ENCODE measurements at regions not wholly inside any gene's neighbourhood (a gene's known extent, or its start where the extent isn't known, plus 50 kb on each side); places are given as distances from the start of the nearest gene placed in this dataset.

- no peaks in the 10 kb centered on the region for H3K4me1 ChIP-seq (ENCODE audit: control insufficient read depth, insufficient read depth, low read length, poor library complexity, severe bottlenecking)
- H3K27ac Mint-ChIP-seq: no peak overlapping the region
- no peaks in the 10 kb centered on the region for H3K9me3 ChIP-seq (ENCODE audit: control insufficient read depth in 2 of 2, low read length in 2 of 2)
- H3K4me1 Mint-ChIP-seq: no peaks in the 10 kb centered on the region
- no peak overlapping the region for H3K27ac ChIP-seq (ENCODE audit: insufficient read depth, low read length, poor library complexity, severe bottlenecking)
- no peaks in the 10 kb centered on the region for H3K36me3 Mint-ChIP-seq
- ATAC-seq (ENCODE audit: low read depth in 2 of 2) (no peak), DNase-seq (no peak)
- peaks cover 0 to under 1% (median 0%) of the 10 kb centered on the region in 7 donors for H3K9me3 Mint-ChIP-seq
- H3K36me3 ChIP-seq (ENCODE audit: control insufficient read depth, insufficient read depth, low read length): no peaks in the 10 kb centered on the region
- H3K27me3 ChIP-seq (ENCODE audit: control insufficient read depth, insufficient read depth, low read length): no peaks in the 10 kb centered on the region
- H3K27me3 Mint-ChIP-seq: peaks cover 5% of the 10 kb centered on the region
- H3K4me3 Mint-ChIP-seq: no peak overlapping the region
- H3K4me3 ChIP-seq (ENCODE audit: low read depth, low read length): no peak overlapping the region
Observed at GRCh38 chr16:80048250-80048649, 447.7 kb upstream of the MAF start.

GRCh38 chr16:80047842-80048241 is 447.3 kb upstream of the MAF start:
- Histone ChIP-seq H3K4me3 (ENCODE audit: low read depth, low read length) (no peak overlapping the region), H3K4me1 (ENCODE audit: control insufficient read depth, insufficient read depth, low read length, poor library complexity, severe bottlenecking) (no peaks in the 10 kb centered on the region), H3K27ac (ENCODE audit: insufficient read depth, low read length, poor library complexity, severe bottlenecking) (no peak overlapping the region), H3K9me3 (ENCODE audit: control insufficient read depth in 2 of 2, low read length in 2 of 2) (no peaks in the 10 kb centered on the region), H3K36me3 (ENCODE audit: control insufficient read depth, insufficient read depth, low read length) (no peaks in the 10 kb centered on the region), H3K27me3 (ENCODE audit: control insufficient read depth, insufficient read depth, low read length) (no peaks in the 10 kb centered on the region)
- Mint-ChIP-seq H3K4me3 (no peak overlapping the region), H3K27ac (no peak overlapping the region), H3K4me1 (no peaks in the 10 kb centered on the region), H3K9me3 (peaks cover 0 to 2% (median 0%) of the 10 kb centered on the region in 7 donors), H3K36me3 (no peaks in the 10 kb centered on the region), H3K27me3 (peaks cover 10% of the 10 kb centered on the region)
- DNase-seq (no peak), ATAC-seq (ENCODE audit: low read depth in 2 of 2) (no peak)

- no peaks in the 10 kb centered on the region for H3K36me3 ChIP-seq (ENCODE audit: control insufficient read depth, insufficient read depth, low read length)
- Mint-ChIP-seq H3K36me3 (no peaks in the 10 kb centered on the region), H3K27me3 (peaks cover 13% of the 10 kb centered on the region), H3K4me3 (no peak overlapping the region), H3K4me1 (no peaks in the 10 kb centered on the region), H3K27ac (no peak overlapping the region), H3K9me3 (peaks cover 0 to 2% (median 0%) of the 10 kb centered on the region in 7 donors)
- H3K27me3 ChIP-seq (ENCODE audit: control insufficient read depth, insufficient read depth, low read length): no peaks in the 10 kb centered on the region
- H3K9me3 ChIP-seq (ENCODE audit: control insufficient read depth in 2 of 2, low read length in 2 of 2): no peaks in the 10 kb centered on the region
- H3K27ac ChIP-seq (ENCODE audit: insufficient read depth, low read length, poor library complexity, severe bottlenecking): no peak overlapping the region
- no peak for DNase-seq
- no peak overlapping the region for H3K4me3 ChIP-seq (ENCODE audit: low read depth, low read length)
- H3K4me1 ChIP-seq (ENCODE audit: control insufficient read depth, insufficient read depth, low read length, poor library complexity, severe bottlenecking): no peaks in the 10 kb centered on the region
- ATAC-seq (ENCODE audit: low read depth in 2 of 2): no peak
Observed at GRCh38 chr16:80046848-80047247, 446.3 kb upstream of the MAF start.

GRCh38 chr16:80046261-80046660 is 445.7 kb upstream of the MAF start:
- Histone ChIP-seq H3K4me3 (ENCODE audit: low read depth, low read length) (no peak overlapping the region), H3K36me3 (ENCODE audit: control insufficient read depth, insufficient read depth, low read length) (no peaks in the 10 kb centered on the region), H3K27ac (ENCODE audit: insufficient read depth, low read length, poor library complexity, severe bottlenecking) (no peak overlapping the region), H3K27me3 (ENCODE audit: control insufficient read depth, insufficient read depth, low read length) (no peaks in the 10 kb centered on the region), H3K4me1 (ENCODE audit: control insufficient read depth, insufficient read depth, low read length, poor library complexity, severe bottlenecking) (no peaks in the 10 kb centered on the region), H3K9me3 (ENCODE audit: control insufficient read depth in 2 of 2, low read length in 2 of 2) (no peaks in the 10 kb centered on the region)
- Mint-ChIP-seq H3K4me1 (no peaks in the 10 kb centered on the region), H3K27me3 (peaks cover 18% of the 10 kb centered on the region), H3K36me3 (no peaks in the 10 kb centered on the region), H3K9me3 (peaks cover 0 to 2% (median 0%) of the 10 kb centered on the region in 7 donors), H3K4me3 (no peak overlapping the region), H3K27ac (no peak overlapping the region)
- ATAC-seq (ENCODE audit: low read depth in 2 of 2) (no peak), DNase-seq (no peak)

GRCh38 chr16:80045861-80046260 is 445.3 kb upstream of the MAF start:
- no peak overlapping the region for H3K27ac ChIP-seq (ENCODE audit: insufficient read depth, low read length, poor library complexity, severe bottlenecking)
- H3K4me3 Mint-ChIP-seq: no peak overlapping the region
- H3K9me3 Mint-ChIP-seq: peaks cover 0 to 2% (median 0%) of the 10 kb centered on the region in 7 donors
- H3K4me1 ChIP-seq (ENCODE audit: control insufficient read depth, insufficient read depth, low read length, poor library complexity, severe bottlenecking): no peaks in the 10 kb centered on the region
- ATAC-seq (ENCODE audit: low read depth in 2 of 2) (no peak), DNase-seq (no peak)
- H3K9me3 ChIP-seq (ENCODE audit: control insufficient read depth in 2 of 2, low read length in 2 of 2): no peaks in the 10 kb centered on the region
- H3K27me3 Mint-ChIP-seq: peaks cover 18% of the 10 kb centered on the region
- no peaks in the 10 kb centered on the region for H3K36me3 Mint-ChIP-seq
- H3K27me3 ChIP-seq (ENCODE audit: control insufficient read depth, insufficient read depth, low read length): no peaks in the 10 kb centered on the region
- no peaks in the 10 kb centered on the region for H3K4me1 Mint-ChIP-seq
- no peak overlapping the region for H3K4me3 ChIP-seq (ENCODE audit: low read depth, low read length)
- H3K27ac Mint-ChIP-seq: no peak overlapping the region
- H3K36me3 ChIP-seq (ENCODE audit: control insufficient read depth, insufficient read depth, low read length): no peaks in the 10 kb centered on the region

- no peak overlapping the region for H3K27ac ChIP-seq (ENCODE audit: insufficient read depth, low read length, poor library complexity, severe bottlenecking)
- H3K36me3 ChIP-seq (ENCODE audit: control insufficient read depth, insufficient read depth, low read length): no peaks in the 10 kb centered on the region
- no peak overlapping the region for H3K4me3 ChIP-seq (ENCODE audit: low read depth, low read length)
- peaks cover 13% of the 10 kb centered on the region for H3K27me3 Mint-ChIP-seq
- H3K36me3 Mint-ChIP-seq: no peaks in the 10 kb centered on the region
- DNase-seq: no peak
- no peaks in the 10 kb centered on the region for H3K9me3 ChIP-seq (ENCODE audit: control insufficient read depth in 2 of 2, low read length in 2 of 2)
- H3K4me1 Mint-ChIP-seq: no peaks in the 10 kb centered on the region
- no peaks in the 10 kb centered on the region for H3K27me3 ChIP-seq (ENCODE audit: control insufficient read depth, insufficient read depth, low read length)
- ATAC-seq (ENCODE audit: low read depth in 2 of 2): no peak
- peaks cover 0 to 7% (median 0%) of the 10 kb centered on the region in 7 donors for H3K9me3 Mint-ChIP-seq
- H3K4me3 Mint-ChIP-seq: no peak overlapping the region
- no peaks in the 10 kb centered on the region for H3K4me1 ChIP-seq (ENCODE audit: control insufficient read depth, insufficient read depth, low read length, poor library complexity, severe bottlenecking)
- H3K27ac Mint-ChIP-seq: no peak overlapping the region
Observed at GRCh38 chr16:80041410-80041809, 440.9 kb upstream of the MAF start.

- no peak overlapping the region for H3K4me3 ChIP-seq (ENCODE audit: low read depth, low read length)
- no peak for ATAC-seq (ENCODE audit: low read depth in 2 of 2)
- H3K27me3 ChIP-seq (ENCODE audit: control insufficient read depth, insufficient read depth, low read length): no peaks in the 10 kb centered on the region
- H3K9me3 ChIP-seq (ENCODE audit: control insufficient read depth in 2 of 2, low read length in 2 of 2): no peaks in the 10 kb centered on the region
- no peak for DNase-seq
- peaks cover 13% of the 10 kb centered on the region for H3K27me3 Mint-ChIP-seq
- H3K36me3 ChIP-seq (ENCODE audit: control insufficient read depth, insufficient read depth, low read length): no peaks in the 10 kb centered on the region
- H3K27ac ChIP-seq (ENCODE audit: insufficient read depth, low read length, poor library complexity, severe bottlenecking): no peak overlapping the region
- no peaks in the 10 kb centered on the region for H3K36me3 Mint-ChIP-seq
- no peak overlapping the region for H3K27ac Mint-ChIP-seq
- no peaks in the 10 kb centered on the region for H3K4me1 ChIP-seq (ENCODE audit: control insufficient read depth, insufficient read depth, low read length, poor library complexity, severe bottlenecking)
- H3K4me3 Mint-ChIP-seq: no peak overlapping the region
- no peaks in the 10 kb centered on the region for H3K4me1 Mint-ChIP-seq
- peaks cover 0 to 7% (median 0%) of the 10 kb centered on the region in 7 donors for H3K9me3 Mint-ChIP-seq
Observed at GRCh38 chr16:80040814-80041213, 440.3 kb upstream of the MAF start.

GRCh38 chr16:80040413-80040812 is 439.9 kb upstream of the MAF start:
- ATAC-seq (ENCODE audit: low read depth in 2 of 2) (no peak), DNase-seq (no peak)
- Mint-ChIP-seq H3K27me3 (peaks cover 13% of the 10 kb centered on the region), H3K4me3 (no peak overlapping the region), H3K4me1 (no peaks in the 10 kb centered on the region), H3K27ac (no peak overlapping the region), H3K9me3 (peaks cover 0 to 7% (median 0%) of the 10 kb centered on the region in 7 donors), H3K36me3 (no peaks in the 10 kb centered on the region)
- Histone ChIP-seq H3K27me3 (ENCODE audit: control insufficient read depth, insufficient read depth, low read length) (no peaks in the 10 kb centered on the region), H3K4me3 (ENCODE audit: low read depth, low read length) (no peak overlapping the region), H3K9me3 (ENCODE audit: control insufficient read depth in 2 of 2, low read length in 2 of 2) (no peaks in the 10 kb centered on the region), H3K27ac (ENCODE audit: insufficient read depth, low read length, poor library complexity, severe bottlenecking) (no peak overlapping the region), H3K4me1 (ENCODE audit: control insufficient read depth, insufficient read depth, low read length, poor library complexity, severe bottlenecking) (no peaks in the 10 kb centered on the region), H3K36me3 (ENCODE audit: control insufficient read depth, insufficient read depth, low read length) (no peaks in the 10 kb centered on the region)

Measured in CD4-positive, CD25-positive, alpha-beta regulatory T cell (primary cell).